Choroid plexus epithelial cell (primary cell): ENCODE measurements at regions not wholly inside any gene's neighbourhood (a gene's known extent, or its start where the extent isn't known, plus 50 kb on each side); places are given as distances from the start of the nearest gene placed in this dataset.

ENCODE experiments used
- DNase-seq: peaks from one replicate; pipeline ENCODE4 v3.0.0-alpha.2; 2010; ENCODE audit warnings: low read depth
- H3K4me3 ChIP-seq: 2 replicates; pipeline ENCODE4 v1.5.1; 2011; ENCODE audit warnings: low read depth, mild to moderate bottlenecking, control low read depth, low read length, moderate library complexity
- TF ChIP-seq, protein P1 (sequence below): conservative IDR thresholded peaks from 2 replicates; pipeline ENCODE4 v1.5.1; 2011; ENCODE audit warnings: low read depth, mild to moderate bottlenecking, control low read depth, inconsistent platforms, low read length, moderate library complexity

DNA sequence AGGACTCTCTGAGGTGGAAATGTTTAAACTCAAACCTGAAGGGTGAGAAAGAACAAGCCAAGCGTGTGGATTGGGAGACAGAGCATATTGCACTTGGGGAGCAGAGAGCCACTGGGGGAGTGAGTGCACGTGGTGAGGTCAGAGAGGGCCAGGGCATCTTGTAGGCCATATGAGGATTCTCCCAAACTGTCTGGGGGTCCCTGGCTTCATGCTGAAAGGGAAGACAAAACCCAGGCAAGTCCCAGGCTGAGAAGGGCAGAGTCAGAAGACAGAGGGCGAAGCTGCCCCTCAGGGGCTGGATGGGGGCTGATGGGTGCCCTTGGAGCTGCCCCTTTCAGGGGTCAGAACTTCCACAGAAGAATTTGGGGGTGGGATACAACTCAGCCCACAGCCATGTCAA lies 215.3 kb upstream of the S1PR3 start:
- TF ChIP-seq, protein P1, sequence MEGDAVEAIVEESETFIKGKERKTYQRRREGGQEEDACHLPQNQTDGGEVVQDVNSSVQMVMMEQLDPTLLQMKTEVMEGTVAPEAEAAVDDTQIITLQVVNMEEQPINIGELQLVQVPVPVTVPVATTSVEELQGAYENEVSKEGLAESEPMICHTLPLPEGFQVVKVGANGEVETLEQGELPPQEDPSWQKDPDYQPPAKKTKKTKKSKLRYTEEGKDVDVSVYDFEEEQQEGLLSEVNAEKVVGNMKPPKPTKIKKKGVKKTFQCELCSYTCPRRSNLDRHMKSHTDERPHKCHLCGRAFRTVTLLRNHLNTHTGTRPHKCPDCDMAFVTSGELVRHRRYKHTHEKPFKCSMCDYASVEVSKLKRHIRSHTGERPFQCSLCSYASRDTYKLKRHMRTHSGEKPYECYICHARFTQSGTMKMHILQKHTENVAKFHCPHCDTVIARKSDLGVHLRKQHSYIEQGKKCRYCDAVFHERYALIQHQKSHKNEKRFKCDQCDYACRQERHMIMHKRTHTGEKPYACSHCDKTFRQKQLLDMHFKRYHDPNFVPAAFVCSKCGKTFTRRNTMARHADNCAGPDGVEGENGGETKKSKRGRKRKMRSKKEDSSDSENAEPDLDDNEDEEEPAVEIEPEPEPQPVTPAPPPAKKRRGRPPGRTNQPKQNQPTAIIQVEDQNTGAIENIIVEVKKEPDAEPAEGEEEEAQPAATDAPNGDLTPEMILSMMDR: no peak
- no peak overlapping the region for H3K4me3 ChIP-seq
- no peak for DNase-seq

DNA sequence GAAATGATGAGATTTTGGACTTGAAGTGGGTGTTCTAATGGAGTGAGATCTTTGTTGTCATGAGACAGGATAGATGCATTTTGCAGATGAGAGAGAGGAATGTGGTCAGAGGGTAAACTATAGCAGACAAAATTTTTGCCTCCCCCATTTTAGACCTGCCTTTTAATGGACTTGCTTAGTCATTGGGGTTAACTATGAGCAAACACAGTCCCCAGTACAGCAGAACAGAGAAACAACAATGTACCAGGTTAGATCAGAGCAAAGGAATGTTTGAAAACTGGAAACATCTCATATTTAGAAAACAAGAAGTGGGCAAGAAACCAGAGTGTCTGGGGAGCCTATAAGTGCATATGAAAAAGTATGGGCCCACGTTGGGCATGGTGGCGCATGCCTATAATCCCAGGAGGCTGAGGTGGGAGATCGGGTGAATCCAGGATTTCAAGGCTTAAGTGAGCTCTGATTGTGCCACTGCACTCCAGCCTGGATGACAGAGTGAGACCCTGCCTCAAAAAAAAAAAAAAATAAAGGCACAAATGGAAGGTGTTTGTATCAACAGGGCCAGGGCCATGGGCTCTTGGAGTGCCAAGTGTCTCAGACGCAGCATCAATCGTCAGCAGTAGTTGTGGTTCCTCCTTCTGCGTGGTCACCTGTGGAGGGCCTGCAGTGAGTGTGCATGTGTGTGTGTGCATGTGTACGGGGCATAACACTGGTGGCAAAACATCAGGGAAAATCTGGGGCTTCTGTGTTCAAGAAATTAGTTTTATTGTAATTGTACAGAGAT lies 214.4 kb upstream of the S1PR3 start:
- TF ChIP-seq, protein P1: no peak
- peak; percentile 96 for DNase-seq
- no peak overlapping the region for H3K4me3 ChIP-seq

DNA sequence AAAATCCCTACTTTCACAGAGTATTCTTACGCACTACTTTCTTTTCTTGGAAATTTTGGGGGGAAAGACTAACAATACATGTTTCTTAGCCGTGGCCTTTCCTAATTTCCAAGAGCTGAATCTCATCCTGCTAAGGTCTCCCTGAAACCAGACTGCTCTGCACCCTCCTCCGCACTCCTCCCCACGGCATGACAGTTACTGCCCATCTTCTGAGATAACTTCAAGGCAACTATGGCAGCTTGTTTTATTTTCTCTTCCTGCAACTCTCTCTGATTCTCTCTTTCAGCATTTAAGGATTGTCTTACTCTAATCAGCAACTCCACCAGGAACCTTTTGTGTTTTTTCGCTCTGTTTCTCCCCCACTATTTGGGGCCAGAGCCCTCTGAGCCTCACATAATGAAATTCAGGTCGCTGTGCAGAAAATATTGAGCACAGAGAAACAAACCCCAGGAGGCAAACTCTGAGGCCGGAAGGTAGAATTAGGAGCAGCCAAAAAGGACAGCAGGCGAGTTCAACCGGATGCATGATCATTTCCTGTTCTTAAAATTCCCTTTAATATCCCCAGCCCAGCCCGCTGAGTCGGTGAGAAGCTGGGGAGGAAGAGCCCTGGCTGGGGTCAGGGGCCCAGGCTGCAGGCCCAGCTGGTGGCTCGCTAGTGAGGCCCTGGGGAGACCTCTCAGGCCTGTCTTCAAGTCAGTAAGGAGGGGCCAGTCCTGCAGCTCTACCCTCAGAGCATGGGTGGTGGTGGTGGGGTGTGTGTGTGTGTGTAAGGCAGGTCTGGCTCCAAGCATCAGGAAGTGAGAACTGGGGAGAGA lies 213.6 kb upstream of the S1PR3 start:
- no peak overlapping the region for H3K4me3 ChIP-seq
- peak; percentile 95 for DNase-seq
- TF ChIP-seq, protein P1: no peak

DNA sequence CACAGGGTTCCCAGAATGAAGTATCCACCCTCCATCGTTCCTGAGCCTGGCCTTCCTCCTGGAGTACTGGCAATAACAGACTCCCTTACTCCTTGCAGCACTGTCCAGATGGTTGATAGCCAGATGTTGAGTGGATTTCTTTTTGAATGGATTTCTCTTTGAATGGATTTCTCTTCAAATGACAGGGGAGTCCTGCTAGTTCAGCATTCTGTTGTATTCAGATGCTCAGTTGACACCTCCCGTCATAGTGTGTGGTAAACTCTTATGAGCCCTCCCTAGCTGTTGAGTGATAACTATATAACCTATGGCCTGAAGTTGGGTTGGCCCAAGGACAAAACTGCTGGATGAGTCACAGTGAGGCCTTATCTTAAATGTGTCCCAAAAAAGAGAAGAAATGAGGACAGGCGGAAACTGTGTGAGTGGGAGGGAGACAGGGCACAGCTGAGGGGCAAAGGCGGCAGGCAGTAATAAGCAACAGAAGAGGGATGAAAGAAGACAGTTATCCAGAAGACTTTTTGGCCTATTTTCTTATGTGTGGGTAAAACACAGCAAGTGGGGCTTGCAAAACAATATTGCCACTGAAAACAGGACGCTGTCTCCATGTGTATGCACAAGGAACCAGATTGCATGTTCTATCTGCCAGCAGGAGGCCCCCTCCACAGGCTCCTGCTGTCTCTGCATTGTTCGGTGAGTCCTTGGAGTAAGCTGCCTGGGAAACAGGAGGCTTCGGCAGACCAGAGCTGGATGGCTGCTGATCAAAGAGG lies 209.5 kb upstream of the S1PR3 start:
- no peak overlapping the region for H3K4me3 ChIP-seq
- peak; percentile 97 for DNase-seq
- TF ChIP-seq, protein P1: peak; percentile 92

DNA sequence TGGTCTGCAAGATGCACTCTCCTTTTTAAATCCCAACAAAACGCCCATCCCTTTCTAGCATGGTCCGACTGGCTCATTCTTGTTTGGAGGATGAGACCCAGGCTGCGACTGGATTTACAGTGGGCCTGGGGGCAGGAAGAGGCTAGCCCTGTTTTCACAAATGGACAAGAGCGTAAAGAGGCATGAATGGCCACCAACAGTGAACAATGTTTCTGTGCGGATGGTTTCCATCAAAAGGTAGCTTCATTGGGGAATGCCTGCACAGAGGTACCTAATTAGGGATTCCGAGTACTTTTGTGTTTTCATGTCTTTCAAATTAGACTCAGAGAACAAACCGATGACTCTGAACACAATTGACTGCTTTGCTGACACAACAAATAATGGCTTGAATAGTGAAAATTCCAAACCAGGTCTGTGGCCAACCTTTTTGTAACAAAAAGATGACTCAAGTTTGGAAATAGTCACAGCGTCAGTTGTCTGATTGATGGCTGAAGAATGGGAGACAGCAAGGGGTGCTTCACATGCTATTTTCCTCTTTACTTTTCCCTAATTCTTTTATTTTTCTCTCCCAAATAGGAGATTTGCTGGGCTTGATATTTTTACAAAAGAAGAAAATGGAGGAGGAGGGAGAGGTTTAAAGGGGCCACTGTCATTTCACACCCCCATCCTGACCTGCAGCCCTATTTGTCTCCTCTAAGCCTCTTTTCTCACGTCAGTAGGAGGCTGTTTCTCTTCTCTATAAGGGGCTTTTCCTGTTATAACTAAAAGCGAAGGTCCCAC lies 208.1 kb upstream of the S1PR3 start:
- no peak for DNase-seq
- TF ChIP-seq, protein P1: no peak
- no peak overlapping the region for H3K4me3 ChIP-seq

DNA sequence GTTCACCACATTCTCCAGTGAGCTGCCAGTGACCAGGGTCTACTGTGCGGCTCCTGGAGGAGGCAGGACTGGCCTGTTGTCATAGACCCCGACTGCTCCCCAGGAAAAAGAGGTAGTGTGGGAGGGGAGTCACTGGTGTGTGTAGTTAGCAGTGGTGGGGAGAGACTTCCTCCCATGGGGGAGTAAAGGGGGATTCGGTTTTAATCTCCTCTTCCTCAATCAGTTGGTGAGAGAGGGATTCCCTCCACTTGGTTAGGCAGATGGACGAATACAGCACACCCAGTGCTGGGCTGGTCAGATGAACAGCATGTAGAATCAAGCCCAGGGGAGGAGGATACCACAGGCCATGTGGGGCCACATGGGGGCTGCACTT lies 207.6 kb upstream of the S1PR3 start:
- TF ChIP-seq, protein P1: no peak
- DNase-seq: no peak
- no peak overlapping the region for H3K4me3 ChIP-seq
